ENCODE measurements at regions not wholly inside any gene's neighbourhood (a gene's known extent, or its start where the extent isn't known, plus 50 kb on each side); places are given as distances from the start of the nearest gene placed in this dataset.
"Not testable (repeated sequence)": the region's sequence is repeated elsewhere in the genome, so short reads cannot be mapped to it uniquely, and the experiment has no call there.

GRCh38 chr5:84885485-84886258, 501.0 kb upstream of the EDIL3 start:
- no peak for ATAC-seq (ENCODE audit: low read depth in 2 of 2)
- Histone ChIP-seq H3K4me1 (ENCODE audit: control insufficient read depth, insufficient read depth, low read length, poor library complexity, severe bottlenecking) (no peaks in the 10 kb centered on the region), H3K27me3 (ENCODE audit: control insufficient read depth, insufficient read depth, low read length) (no peaks in the 10 kb centered on the region), H3K4me3 (ENCODE audit: low read depth, low read length) (no peak overlapping the region), H3K9me3 (ENCODE audit: control insufficient read depth in 2 of 2, low read length in 2 of 2) (no peaks in the 10 kb centered on the region), H3K36me3 (ENCODE audit: control insufficient read depth, insufficient read depth, low read length) (no peaks in the 10 kb centered on the region), H3K27ac (ENCODE audit: insufficient read depth, low read length, poor library complexity, severe bottlenecking) (no peak overlapping the region)
- Mint-ChIP-seq H3K36me3 (no peaks in the 10 kb centered on the region), H3K27ac (no peak overlapping the region), H3K27me3 (no peaks in the 10 kb centered on the region), H3K4me1 (no peaks in the 10 kb centered on the region), H3K4me3 (no peak overlapping the region), H3K9me3 (peaks cover 0 to 18% (median 2%) of the 10 kb centered on the region in 7 donors)
- DNase-seq: no peak

- Mint-ChIP-seq H3K36me3 (no peaks in the 10 kb centered on the region), H3K4me1 (no peaks in the 10 kb centered on the region), H3K27ac (no peak overlapping the region), H3K27me3 (no peaks in the 10 kb centered on the region), H3K9me3 (peaks cover 0 to 6% (median 2%) of the 10 kb centered on the region in 7 donors), H3K4me3 (no peak overlapping the region)
- ATAC-seq (ENCODE audit: low read depth in 2 of 2): no peak
- Histone ChIP-seq H3K4me3 (ENCODE audit: low read depth, low read length) (no peak overlapping the region), H3K9me3 (ENCODE audit: control insufficient read depth in 2 of 2, low read length in 2 of 2) (no peaks in the 10 kb centered on the region), H3K27me3 (ENCODE audit: control insufficient read depth, insufficient read depth, low read length) (no peaks in the 10 kb centered on the region), H3K4me1 (ENCODE audit: control insufficient read depth, insufficient read depth, low read length, poor library complexity, severe bottlenecking) (no peaks in the 10 kb centered on the region), H3K27ac (ENCODE audit: insufficient read depth, low read length, poor library complexity, severe bottlenecking) (no peak overlapping the region), H3K36me3 (ENCODE audit: control insufficient read depth, insufficient read depth, low read length) (no peaks in the 10 kb centered on the region)
- no peak for DNase-seq
Observed at GRCh38 chr5:84881737-84882136, 497.1 kb upstream of the EDIL3 start.

- Mint-ChIP-seq H3K27ac (no peak overlapping the region), H3K36me3 (no peaks in the 10 kb centered on the region), H3K4me1 (no peaks in the 10 kb centered on the region)
Observed at GRCh38 chr5:84874196-84874595, 489.5 kb upstream of the EDIL3 start.

GRCh38 chr5:84872768-84873167, 488.1 kb upstream of the EDIL3 start:
- Histone ChIP-seq H3K27ac (ENCODE audit: insufficient read depth, low read length, poor library complexity, severe bottlenecking) (no peak overlapping the region), H3K4me3 (ENCODE audit: low read depth, low read length) (no peak overlapping the region), H3K36me3 (ENCODE audit: control insufficient read depth, insufficient read depth, low read length) (no peaks in the 10 kb centered on the region), H3K27me3 (ENCODE audit: control insufficient read depth, insufficient read depth, low read length) (no peaks in the 10 kb centered on the region), H3K9me3 (ENCODE audit: control insufficient read depth in 2 of 2, low read length in 2 of 2) (peaks cover under 1 to 14% of the 10 kb centered on the region in 2 experiments), H3K4me1 (ENCODE audit: control insufficient read depth, insufficient read depth, low read length, poor library complexity, severe bottlenecking) (no peaks in the 10 kb centered on the region)
- no peaks in the 10 kb centered on the region for H3K36me3 Mint-ChIP-seq
- no peaks in the 10 kb centered on the region for H3K27me3 Mint-ChIP-seq
- H3K9me3 Mint-ChIP-seq: peaks cover 0 to 12% (median 5%) of the 10 kb centered on the region in 7 donors
- H3K27ac Mint-ChIP-seq: no peak overlapping the region
- H3K4me3 Mint-ChIP-seq: no peak overlapping the region
- DNase-seq: no peak
- ATAC-seq (ENCODE audit: low read depth in 2 of 2): no peak
- H3K4me1 Mint-ChIP-seq: no peaks in the 10 kb centered on the region

More at GRCh38 chr5:84874196-84874595, 489.5 kb upstream of the EDIL3 start:
- no peaks in the 10 kb centered on the region for H3K27me3 Mint-ChIP-seq
- peaks cover 0 to 8% (median 5%) of the 10 kb centered on the region in 7 donors for H3K9me3 Mint-ChIP-seq
- DNase-seq (no peak), ATAC-seq (ENCODE audit: low read depth in 2 of 2) (no peak)
- Histone ChIP-seq H3K27me3 (ENCODE audit: control insufficient read depth, insufficient read depth, low read length) (no peaks in the 10 kb centered on the region), H3K4me3 (ENCODE audit: low read depth, low read length) (no peak overlapping the region), H3K4me1 (ENCODE audit: control insufficient read depth, insufficient read depth, low read length, poor library complexity, severe bottlenecking) (no peaks in the 10 kb centered on the region), H3K9me3 (ENCODE audit: control insufficient read depth in 2 of 2, low read length in 2 of 2) (peaks cover 0 to 14% of the 10 kb centered on the region in 2 experiments), H3K27ac (ENCODE audit: insufficient read depth, low read length, poor library complexity, severe bottlenecking) (no peak overlapping the region), H3K36me3 (ENCODE audit: control insufficient read depth, insufficient read depth, low read length) (no peaks in the 10 kb centered on the region)
- H3K4me3 Mint-ChIP-seq: no peak overlapping the region

- Histone ChIP-seq H3K27ac (ENCODE audit: insufficient read depth, low read length, poor library complexity, severe bottlenecking) (no peak overlapping the region), H3K9me3 (ENCODE audit: control insufficient read depth in 2 of 2, low read length in 2 of 2) (peaks cover 4 to 10% of the 10 kb centered on the region in 2 experiments), H3K27me3 (ENCODE audit: control insufficient read depth, insufficient read depth, low read length) (no peaks in the 10 kb centered on the region), H3K4me3 (ENCODE audit: low read depth, low read length) (no peak overlapping the region), H3K4me1 (ENCODE audit: control insufficient read depth, insufficient read depth, low read length, poor library complexity, severe bottlenecking) (no peaks in the 10 kb centered on the region), H3K36me3 (ENCODE audit: control insufficient read depth, insufficient read depth, low read length) (no peaks in the 10 kb centered on the region)
- Mint-ChIP-seq H3K36me3 (no peaks in the 10 kb centered on the region), H3K27ac (no peak overlapping the region), H3K27me3 (no peaks in the 10 kb centered on the region), H3K9me3 (peaks cover 0 to 10% (median 6%) of the 10 kb centered on the region in 7 donors), H3K4me1 (no peaks in the 10 kb centered on the region), H3K4me3 (no peak overlapping the region)
- ATAC-seq (ENCODE audit: low read depth in 2 of 2) (no peak), DNase-seq (no peak)
Observed at GRCh38 chr5:84870369-84870768, 485.7 kb upstream of the EDIL3 start.

- H3K36me3 ChIP-seq (ENCODE audit: control insufficient read depth, insufficient read depth, low read length): no peaks in the 10 kb centered on the region
- peaks cover 4 to 11% of the 10 kb centered on the region in 2 experiments for H3K9me3 ChIP-seq (ENCODE audit: control insufficient read depth in 2 of 2, low read length in 2 of 2)
- H3K4me1 Mint-ChIP-seq: no peaks in the 10 kb centered on the region
- H3K36me3 Mint-ChIP-seq: no peaks in the 10 kb centered on the region
- ATAC-seq (ENCODE audit: low read depth in 2 of 2) (no peak), DNase-seq (no peak)
- no peak overlapping the region for H3K27ac Mint-ChIP-seq
- H3K27me3 Mint-ChIP-seq: no peaks in the 10 kb centered on the region
- no peak overlapping the region for H3K27ac ChIP-seq (ENCODE audit: insufficient read depth, low read length, poor library complexity, severe bottlenecking)
- no peaks in the 10 kb centered on the region for H3K27me3 ChIP-seq (ENCODE audit: control insufficient read depth, insufficient read depth, low read length)
- H3K9me3 Mint-ChIP-seq: peaks cover 0 to 10% (median 6%) of the 10 kb centered on the region in 7 donors
- H3K4me1 ChIP-seq (ENCODE audit: control insufficient read depth, insufficient read depth, low read length, poor library complexity, severe bottlenecking): no peaks in the 10 kb centered on the region
- no peak overlapping the region for H3K4me3 ChIP-seq (ENCODE audit: low read depth, low read length)
- H3K4me3 Mint-ChIP-seq: no peak overlapping the region
Observed at GRCh38 chr5:84869675-84870074, 485.0 kb upstream of the EDIL3 start.

GRCh38 chr5:84863936-84864335, 479.3 kb upstream of the EDIL3 start:
- not testable (repeated sequence) for H3K4me3 Mint-ChIP-seq; H3K27me3 Mint-ChIP-seq; H3K4me3 ChIP-seq (ENCODE audit: low read depth, low read length); H3K36me3 Mint-ChIP-seq; ATAC-seq (ENCODE audit: low read depth in 2 of 2); H3K4me1 ChIP-seq (ENCODE audit: control insufficient read depth, insufficient read depth, low read length, poor library complexity, severe bottlenecking); H3K27ac ChIP-seq (ENCODE audit: insufficient read depth, low read length, poor library complexity, severe bottlenecking); DNase-seq; H3K27me3 ChIP-seq (ENCODE audit: control insufficient read depth, insufficient read depth, low read length); H3K4me1 Mint-ChIP-seq; H3K27ac Mint-ChIP-seq; H3K36me3 ChIP-seq (ENCODE audit: control insufficient read depth, insufficient read depth, low read length)
- peaks cover 4 to 12% of the 10 kb centered on the region in 2 experiments for H3K9me3 ChIP-seq (ENCODE audit: control insufficient read depth in 2 of 2, low read length in 2 of 2)
- H3K9me3 Mint-ChIP-seq: peaks cover 3 to 17% (median 8%) of the 10 kb centered on the region in 7 donors

GRCh38 chr5:84863020-84863419, 478.3 kb upstream of the EDIL3 start:
- H3K27me3 ChIP-seq (ENCODE audit: control insufficient read depth, insufficient read depth, low read length): no peaks in the 10 kb centered on the region
- no peaks in the 10 kb centered on the region for H3K4me1 ChIP-seq (ENCODE audit: control insufficient read depth, insufficient read depth, low read length, poor library complexity, severe bottlenecking)
- H3K27ac Mint-ChIP-seq: no peak overlapping the region
- no peak for DNase-seq
- H3K4me3 ChIP-seq (ENCODE audit: low read depth, low read length): no peak overlapping the region
- H3K9me3 ChIP-seq (ENCODE audit: control insufficient read depth in 2 of 2, low read length in 2 of 2): peaks cover 4 to 12% of the 10 kb centered on the region in 2 experiments
- H3K4me1 Mint-ChIP-seq: no peaks in the 10 kb centered on the region
- peaks cover 1 to 22% (median 6%) of the 10 kb centered on the region in 7 donors for H3K9me3 Mint-ChIP-seq
- no peak overlapping the region for H3K4me3 Mint-ChIP-seq
- H3K36me3 Mint-ChIP-seq: no peaks in the 10 kb centered on the region
- no peaks in the 10 kb centered on the region for H3K27me3 Mint-ChIP-seq
- no peak overlapping the region for H3K27ac ChIP-seq (ENCODE audit: insufficient read depth, low read length, poor library complexity, severe bottlenecking)
- H3K36me3 ChIP-seq (ENCODE audit: control insufficient read depth, insufficient read depth, low read length): no peaks in the 10 kb centered on the region
- no peak for ATAC-seq (ENCODE audit: low read depth in 2 of 2)
